Forelimb muscle (tissue), 1 donor: ENCODE measurements at regions not wholly inside any gene's neighbourhood (a gene's known extent, or its start where the extent isn't known, plus 50 kb on each side); places are given as distances from the start of the nearest gene placed in this dataset.
"Not testable (repeated sequence)": the region's sequence is repeated elsewhere in the genome, so short reads cannot be mapped to it uniquely, and the experiment has no call there.

ENCODE experiments used
- DNase-seq: peaks from one replicate; pipeline ENCODE4 v3.0.0-alpha.2; 2013; ENCODE audit warnings: low read depth

GRCh38 chr12:115322275-115322674, 638.3 kb upstream of the TBX3 start:
- DNase-seq = no peak

DNA sequence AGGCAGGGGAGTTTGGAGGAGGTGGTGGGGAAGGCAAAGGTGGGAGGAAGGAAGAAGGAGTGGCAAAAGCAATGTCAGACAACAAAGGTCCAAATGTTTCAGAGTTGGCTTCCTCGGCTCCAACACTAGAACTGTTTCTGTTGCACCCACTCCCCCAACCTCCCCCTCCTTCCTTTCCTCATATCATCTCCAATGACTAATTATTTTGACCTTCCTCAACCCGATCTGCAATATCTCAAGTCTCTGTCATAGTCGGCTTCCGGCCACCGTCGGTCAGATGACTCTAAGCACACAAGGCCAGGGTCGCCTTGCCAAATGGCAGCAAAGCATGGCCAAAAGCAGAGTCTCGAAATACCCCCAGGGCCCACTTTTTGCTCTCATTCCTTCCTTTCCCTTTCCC, 637.0 kb upstream of the TBX3 start:
- DNase-seq = no peak

GRCh38 chr12:115320451-115320850, 636.5 kb upstream of the TBX3 start:
- no peak for DNase-seq

GRCh38 chr12:115319446-115320040, 635.6 kb upstream of the TBX3 start:
- no peak for DNase-seq

DNA sequence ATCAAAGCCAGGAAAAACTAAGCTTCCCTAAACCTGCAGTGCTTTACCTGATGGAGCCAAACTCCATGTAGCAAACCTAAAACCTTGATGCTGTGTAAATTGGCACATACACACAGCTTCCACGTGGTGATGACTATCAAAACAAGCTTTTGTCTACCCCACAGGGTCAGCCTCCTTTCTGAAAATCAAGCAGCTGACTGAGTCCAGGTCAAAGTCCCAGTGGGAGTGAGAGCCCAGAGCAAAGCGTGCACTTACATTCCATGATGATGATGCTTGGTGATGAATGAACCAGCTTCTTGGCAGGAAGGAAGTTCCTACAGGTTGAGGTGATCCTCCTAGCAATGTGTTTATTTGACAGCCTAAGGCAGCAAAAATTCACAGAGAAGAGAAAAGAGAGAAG, 630.0 kb upstream of the TBX3 start:
- no peak for DNase-seq

DNA sequence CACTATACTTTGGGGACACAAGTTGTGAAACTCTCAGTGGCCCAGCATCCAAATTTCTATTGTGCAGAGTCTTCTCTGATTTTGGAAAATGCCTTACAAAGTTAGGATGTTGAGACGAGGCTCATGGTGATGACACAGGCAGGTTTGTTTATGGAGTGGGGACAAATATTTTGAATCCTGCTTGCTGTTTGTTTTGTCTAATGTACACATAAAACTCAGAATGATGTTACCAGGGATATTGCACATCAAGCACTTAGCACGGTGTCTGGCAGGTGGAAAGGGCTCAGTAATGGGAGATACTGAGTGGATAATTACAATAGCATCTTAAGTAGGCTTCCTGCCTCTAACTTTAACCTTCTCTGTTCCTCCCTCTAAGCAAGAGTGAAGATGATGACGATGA, 628.9 kb upstream of the TBX3 start:
- DNase-seq = no peak

- no peak for DNase-seq
Observed at GRCh38 chr12:115311875-115312274, 627.9 kb upstream of the TBX3 start.

DNA sequence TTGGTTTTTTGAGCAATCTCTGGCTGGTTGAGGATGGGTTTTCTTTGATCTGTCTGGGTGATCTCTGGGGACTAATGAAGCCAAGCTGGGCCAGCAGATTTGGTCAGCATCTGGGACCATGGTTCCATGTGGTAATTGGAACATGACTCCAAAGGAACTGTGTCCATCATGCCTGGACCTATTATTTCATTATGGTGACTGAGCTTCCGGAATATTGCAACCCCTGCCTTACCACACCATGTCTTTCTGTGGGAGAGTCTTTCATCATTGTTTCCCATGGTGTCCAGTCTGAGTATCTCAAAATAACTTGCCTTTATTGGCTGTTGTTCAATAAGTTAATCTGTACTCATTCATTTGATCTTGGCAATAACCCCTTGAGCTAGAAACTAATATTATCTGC, 624.9 kb upstream of the TBX3 start:
- DNase-seq = no peak

DNA sequence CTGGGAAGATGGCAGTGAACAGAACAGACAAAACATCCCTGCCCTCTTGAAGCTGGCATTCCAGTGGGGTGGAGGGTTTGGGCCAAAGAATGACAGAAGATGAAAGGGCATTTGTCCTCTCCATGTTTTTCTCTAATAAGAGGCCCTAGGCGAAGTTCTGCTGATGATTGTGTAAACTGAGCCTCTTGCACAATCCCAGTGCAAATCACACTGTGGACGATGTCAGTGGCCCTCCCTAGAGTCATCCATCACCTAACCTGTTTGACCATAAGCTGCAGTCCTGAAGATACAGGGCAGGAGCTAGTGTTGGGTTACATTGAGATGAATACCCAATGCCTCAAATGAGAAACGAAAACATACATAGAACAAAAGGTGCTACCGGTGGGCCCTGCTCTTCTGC, 622.4 kb upstream of the TBX3 start:
- DNase-seq = no peak

DNA sequence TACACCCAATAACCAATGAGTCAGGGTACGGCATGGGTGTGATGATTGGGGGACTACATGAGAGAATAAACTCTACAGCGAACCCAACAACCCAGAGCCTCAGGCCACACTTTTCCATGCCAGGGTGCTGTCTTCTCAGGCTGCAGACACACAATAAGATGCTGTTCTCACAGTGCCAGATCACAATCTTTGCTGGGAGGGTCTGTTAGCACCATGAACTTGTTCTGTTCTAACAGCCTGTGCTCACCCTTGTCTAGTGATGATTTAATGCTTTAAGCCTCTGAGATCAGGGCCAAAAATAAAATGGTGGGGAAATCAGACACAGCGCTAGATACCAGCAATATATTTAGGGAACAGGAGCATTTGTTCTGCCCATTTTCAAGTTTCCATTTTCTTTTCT, 621.9 kb upstream of the TBX3 start:
- DNase-seq = no peak

DNA sequence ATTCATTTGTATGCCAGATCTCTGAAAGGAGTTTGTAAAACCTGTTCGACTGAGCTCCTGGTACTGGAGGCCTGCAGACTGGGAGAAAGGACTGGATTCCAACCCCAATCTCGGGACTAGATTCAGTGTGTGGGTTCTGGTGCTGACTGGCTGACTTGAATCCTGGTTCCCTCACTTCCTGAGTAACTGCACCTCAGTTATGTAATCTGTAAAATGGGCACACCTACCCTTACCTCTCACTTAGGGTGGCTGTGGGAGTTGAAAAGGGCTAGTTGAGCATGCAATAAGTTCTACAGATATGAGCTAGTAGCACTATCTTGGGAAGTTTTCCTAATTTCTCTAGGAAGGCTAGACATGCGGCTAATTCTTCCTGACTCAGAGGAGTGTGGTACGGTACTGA, 621.3 kb upstream of the TBX3 start:
- DNase-seq = no peak

DNA sequence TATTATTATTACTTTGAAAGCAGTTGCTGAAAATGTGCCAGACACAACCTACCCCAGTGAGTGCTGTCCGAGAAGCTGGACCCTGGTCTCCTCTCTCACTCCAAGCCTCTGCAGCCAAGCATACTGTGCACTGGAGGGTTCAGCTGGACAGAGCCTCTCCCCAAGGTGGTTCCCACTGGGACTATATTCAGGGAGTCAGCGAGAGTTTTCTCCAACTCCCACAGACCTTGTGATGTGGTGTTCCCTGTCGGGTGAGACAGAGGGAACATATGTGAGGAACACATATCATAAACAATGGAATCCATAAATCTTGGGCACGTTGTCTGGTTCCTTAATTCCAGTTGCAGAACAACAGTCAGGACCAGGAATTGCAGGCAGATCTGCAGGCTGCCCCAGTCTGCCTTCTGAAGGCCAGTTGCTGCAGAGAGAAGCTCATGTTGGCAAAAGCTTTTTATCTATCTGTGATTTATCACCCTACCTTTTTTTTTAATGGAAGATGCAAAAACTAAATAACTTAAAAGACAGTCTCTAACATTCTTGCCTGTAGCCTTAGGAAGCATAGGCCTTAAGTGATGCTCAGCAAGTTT, 619.8 kb upstream of the TBX3 start:
- DNase-seq = no peak

- no peak for DNase-seq
Observed at GRCh38 chr12:115297445-115297844, 613.5 kb upstream of the TBX3 start.

DNA sequence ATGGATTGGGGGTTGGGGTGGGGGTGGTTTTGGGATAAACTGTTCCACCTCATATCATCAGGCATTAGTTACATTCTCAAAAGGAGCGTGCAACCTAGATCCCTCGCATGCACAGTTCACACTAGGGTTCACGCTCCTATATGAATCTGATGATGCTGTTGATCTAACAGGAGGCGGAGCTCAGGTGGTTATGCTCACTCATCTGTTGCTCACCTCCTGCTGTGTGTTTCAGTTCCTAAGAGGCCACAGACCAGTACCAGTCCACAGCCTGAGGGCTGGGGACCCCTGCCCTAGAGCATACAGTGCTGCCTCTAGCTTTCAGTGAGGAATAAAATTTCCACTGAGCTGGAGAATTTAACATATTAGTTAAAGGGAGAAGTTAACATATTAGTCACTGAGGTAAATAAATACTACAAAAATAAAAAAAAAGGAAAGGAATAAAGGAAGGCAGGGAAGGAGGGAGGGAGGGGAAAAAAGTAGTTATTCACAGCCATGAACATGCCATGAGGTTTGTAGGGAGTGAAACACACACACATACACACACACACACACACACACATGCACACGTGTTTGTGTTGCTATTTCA, 612.7 kb upstream of the TBX3 start:
- no peak for DNase-seq

GRCh38 chr12:115295886-115296285, 611.9 kb upstream of the TBX3 start:
- DNase-seq = no peak

DNA sequence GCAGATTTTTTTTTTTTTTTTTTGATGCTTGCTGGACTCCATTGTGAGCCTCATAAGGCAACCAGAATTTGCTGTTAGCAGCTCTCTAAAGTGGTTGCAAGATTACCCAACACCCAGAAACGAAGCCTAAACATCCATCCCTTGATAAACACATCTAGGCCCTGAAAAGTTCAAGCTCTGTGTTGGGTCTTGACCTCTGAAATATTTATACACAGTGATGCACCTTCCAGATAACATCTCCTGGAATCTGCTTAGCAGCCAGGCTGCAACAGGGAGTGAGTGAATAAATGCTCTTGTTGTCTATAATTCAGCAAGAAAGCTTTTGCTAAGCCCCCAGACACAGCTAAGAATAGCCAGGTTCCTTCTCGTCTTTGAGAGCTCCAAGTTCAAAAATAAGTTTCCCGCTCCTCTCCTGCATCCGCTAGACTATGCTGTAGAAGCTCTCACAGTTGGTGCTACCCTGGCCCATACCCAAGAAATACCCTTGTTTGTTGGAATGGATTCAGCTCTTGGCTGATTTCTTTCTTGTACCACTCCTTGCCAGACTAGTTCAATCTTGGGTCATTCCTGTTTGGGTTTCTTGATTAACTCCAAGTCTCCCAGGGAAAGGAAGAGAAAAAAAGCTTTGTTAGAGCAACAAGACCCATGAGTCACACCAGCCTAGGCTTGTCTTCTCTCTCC, 610.6 kb upstream of the TBX3 start:
- no peak for DNase-seq

DNA sequence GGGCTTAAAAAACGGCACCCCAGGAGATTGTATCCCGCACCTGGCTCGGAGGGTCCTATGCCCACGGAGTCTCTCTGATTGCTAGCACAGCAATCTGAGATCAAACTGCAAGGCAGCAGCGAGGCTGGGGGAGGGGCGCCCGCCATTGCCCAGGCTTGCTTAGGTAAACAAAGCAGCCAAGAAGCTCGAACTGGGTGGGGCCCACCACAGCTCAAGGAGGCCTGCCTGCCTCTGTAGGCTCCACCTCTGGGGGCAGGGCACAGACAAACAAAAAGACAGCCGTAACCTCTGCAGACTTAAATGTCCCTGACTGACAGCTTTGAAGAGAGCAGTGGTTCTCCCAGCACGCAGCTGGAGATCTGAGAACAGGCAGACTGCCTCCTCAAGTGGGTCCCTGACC, 601.5 kb upstream of the TBX3 start:
- DNase-seq = not testable (repeated sequence)

GRCh38 chr12:115273456-115273855, 589.5 kb upstream of the TBX3 start:
- no peak for DNase-seq

- DNase-seq = no peak
Observed at GRCh38 chr12:115268451-115268850, 584.5 kb upstream of the TBX3 start.

- no peak for DNase-seq
Observed at GRCh38 chr12:115267891-115268290, 583.9 kb upstream of the TBX3 start.

- no peak for DNase-seq
Observed at GRCh38 chr12:115267464-115267863, 583.5 kb upstream of the TBX3 start.

DNA sequence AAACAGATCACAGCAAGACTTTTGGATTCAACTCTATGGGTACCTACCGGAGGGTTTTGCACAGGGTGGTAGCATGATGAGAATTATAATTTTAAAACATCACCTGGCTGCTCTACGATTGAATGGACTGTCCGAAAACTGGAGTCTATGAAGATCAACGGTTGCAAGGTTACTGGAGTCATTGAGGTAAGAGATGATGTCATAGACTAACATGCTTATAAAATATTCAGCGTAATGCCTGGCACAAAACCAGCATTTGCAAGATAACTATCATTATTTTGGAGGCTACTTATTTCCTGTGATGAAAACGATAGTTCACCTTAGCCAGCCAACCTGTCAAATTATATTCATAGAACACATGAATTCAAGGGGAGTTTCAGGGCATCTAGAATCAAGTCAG, 580.6 kb upstream of the TBX3 start:
- DNase-seq = no peak

DNA sequence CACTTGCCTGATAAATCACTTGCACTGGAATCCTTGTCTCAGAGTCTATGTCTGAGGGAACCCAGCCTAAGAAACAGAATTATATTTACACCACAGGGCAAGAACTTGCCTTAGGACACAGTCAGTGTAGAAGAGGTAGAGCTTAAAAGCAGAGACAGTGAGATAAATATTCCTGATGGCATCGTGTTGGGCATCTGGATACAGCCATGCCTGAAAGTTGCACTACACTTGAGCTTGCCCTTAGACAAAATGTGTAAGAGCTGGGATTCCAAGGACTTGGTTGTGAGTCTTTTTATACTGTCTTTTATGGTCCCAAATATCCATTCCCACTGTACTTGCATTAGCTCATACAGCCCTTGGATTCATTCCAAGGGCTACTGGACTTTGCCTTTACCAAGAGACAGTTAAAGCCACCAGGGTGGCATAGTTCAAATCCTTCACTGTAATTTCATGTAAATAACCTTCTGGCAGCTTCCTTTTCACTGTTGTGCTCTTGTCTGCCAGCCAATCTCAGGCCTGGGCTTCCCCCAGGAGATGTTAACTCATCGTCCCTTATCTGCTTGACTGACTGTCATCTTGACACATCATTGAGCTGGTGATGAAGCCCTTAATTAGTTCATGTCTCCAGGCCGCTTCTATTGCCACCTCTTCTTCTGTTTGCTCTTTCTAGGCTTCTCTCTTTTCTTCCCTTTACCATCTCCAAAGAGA, 577.9 kb upstream of the TBX3 start:
- DNase-seq = no peak
